ENCODE measurements at regions not wholly inside any gene's neighbourhood (a gene's known extent, or its start where the extent isn't known, plus 50 kb on each side); places are given as distances from the start of the nearest gene placed in this dataset.
"Not testable (repeated sequence)": the region's sequence is repeated elsewhere in the genome, so short reads cannot be mapped to it uniquely, and the experiment has no call there.

DNA sequence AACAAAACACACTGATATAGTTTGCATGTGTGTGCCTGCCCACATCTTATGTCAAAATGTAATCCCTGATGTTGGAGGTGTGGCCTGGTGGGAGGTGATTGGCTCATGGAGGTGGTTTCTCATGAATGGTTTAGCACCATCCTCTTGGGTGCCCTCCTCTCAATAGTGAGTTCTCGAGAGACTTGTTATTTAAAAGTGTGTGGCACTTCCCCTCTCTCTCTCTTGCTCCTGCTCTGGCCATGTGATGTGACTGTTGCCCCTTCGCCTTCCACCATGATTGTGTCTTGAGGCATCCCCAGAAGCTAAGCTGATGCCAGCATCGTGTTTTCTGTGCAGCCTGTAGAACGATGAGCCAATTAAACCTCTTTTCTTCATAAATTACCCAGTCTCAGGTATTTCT, 454.1 kb upstream of the DCN start:
- Histone ChIP-seq H3K4me1 (replicated peaks; ENCODE audit: insufficient read depth) (no peaks in the 10 kb centered on the region), H2AFZ (peak overlapping the region; percentile 46; the same call in 1 of the 2 replicates), H3K36me3 (ENCODE audit: low read depth) (no peaks in the 10 kb centered on the region), H3K4me3 (no peak overlapping the region), H3K4me2 (no peak overlapping the region), H3F3A (ENCODE audit: insufficient read depth, low read depth) (no peaks in the 10 kb centered on the region), H4K20me1 (ENCODE audit: insufficient read depth) (no peaks in the 10 kb centered on the region), H3K9me3 (ENCODE audit: insufficient read depth, low read depth) (peaks cover 3% of the 10 kb centered on the region; the same call in 1 of the 2 replicates), H3K27me3 (ENCODE audit: insufficient read depth, low read depth) (no peaks in the 10 kb centered on the region), H3K79me2 (ENCODE audit: low read depth) (no peaks in the 10 kb centered on the region), H3K27ac (no peak overlapping the region), H3K9me2 (ENCODE audit: insufficient read depth) (no peaks in the 10 kb centered on the region)
- ChIA-PET CTCF (no interaction called here), POLR2A (ENCODE audit: unreplicated experiment) (no interaction called here)
- no peak for DNase-seq
- TF ChIP-seq EZH2 (IDR thresholded peaks at IDR 0.05; ENCODE audit: low read depth) (no peak), CTCF (conservative IDR thresholded peaks at IDR 0.05) (no peak)
- intact Hi-C loops (cut with micrococcal nuclease; ENCODE audit: unreplicated experiment): no loop called here
- no TSS peak for BruUV-seq (replicated peaks)

- H2AFZ ChIP-seq; H3K9me2 ChIP-seq (ENCODE audit: insufficient read depth); H3K79me2 ChIP-seq (ENCODE audit: low read depth); H3K4me3 ChIP-seq; H3K36me3 ChIP-seq (ENCODE audit: low read depth); BruUV-seq (replicated peaks); H4K20me1 ChIP-seq (ENCODE audit: insufficient read depth); intact Hi-C loops (cut with micrococcal nuclease; ENCODE audit: unreplicated experiment); DNase-seq; H3K27ac ChIP-seq; CTCF ChIA-PET; H3K4me1 ChIP-seq (replicated peaks; ENCODE audit: insufficient read depth); POLR2A ChIA-PET (ENCODE audit: unreplicated experiment); H3K9me3 ChIP-seq (ENCODE audit: insufficient read depth, low read depth); H3K4me2 ChIP-seq; H3K27me3 ChIP-seq (ENCODE audit: insufficient read depth, low read depth); H3F3A ChIP-seq (ENCODE audit: insufficient read depth, low read depth): not testable (repeated sequence)
Measured at GRCh38 chr12:91634386-91634713, 451.7 kb upstream of the DCN start.

DNA sequence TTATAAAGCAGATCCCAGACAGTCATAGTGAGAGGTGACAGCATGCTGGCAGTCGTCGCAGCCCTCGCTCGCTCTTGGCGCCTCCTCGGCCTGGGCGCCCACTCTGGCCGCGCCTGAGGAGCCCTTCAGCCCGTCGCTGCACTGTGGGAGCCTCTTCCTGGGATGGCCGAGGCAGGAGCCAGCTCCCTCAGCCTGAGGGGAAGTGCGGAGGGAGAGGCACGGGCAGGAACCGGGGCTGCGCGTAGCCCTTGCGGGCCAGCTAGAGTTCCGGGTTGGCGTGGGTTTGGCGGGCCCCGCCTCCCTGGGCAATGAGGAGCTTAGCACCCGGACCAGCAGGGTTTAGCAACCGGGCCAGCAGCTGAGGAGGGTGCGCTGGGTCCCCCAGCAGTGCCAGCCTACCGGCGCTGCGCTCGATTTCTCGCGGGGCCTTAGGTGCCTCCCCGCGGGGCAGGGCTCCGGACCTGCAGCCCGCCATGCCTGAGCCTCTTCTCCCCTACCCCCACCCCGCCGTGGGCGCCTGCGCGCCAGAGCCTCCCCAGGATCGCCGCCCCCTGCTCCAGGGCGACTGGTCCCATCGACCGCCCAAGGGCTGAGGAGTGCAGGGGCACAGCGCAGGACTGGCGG, 451.2 kb upstream of the DCN start:
- POLR2A ChIA-PET (ENCODE audit: unreplicated experiment): no interaction called here
- H3K27ac ChIP-seq: no peak overlapping the region
- peaks cover 4% of the 10 kb centered on the region; the same call in 1 of the 2 replicates for H3K9me3 ChIP-seq (ENCODE audit: insufficient read depth, low read depth)
- H3K27me3 ChIP-seq (ENCODE audit: insufficient read depth, low read depth): no peaks in the 10 kb centered on the region
- no TSS peak for BruUV-seq (replicated peaks)
- no peak overlapping the region for H3K4me2 ChIP-seq
- H3F3A ChIP-seq (ENCODE audit: insufficient read depth, low read depth): no peaks in the 10 kb centered on the region
- no peaks in the 10 kb centered on the region for H3K79me2 ChIP-seq (ENCODE audit: low read depth)
- CTCF ChIA-PET: no interaction called here
- no peaks in the 10 kb centered on the region for H3K36me3 ChIP-seq (ENCODE audit: low read depth)
- no peaks in the 10 kb centered on the region for H4K20me1 ChIP-seq (ENCODE audit: insufficient read depth)
- no peak overlapping the region for H3K4me3 ChIP-seq
- H3K9me2 ChIP-seq (ENCODE audit: insufficient read depth): no peaks in the 10 kb centered on the region
- H2AFZ ChIP-seq: no peak overlapping the region
- TF ChIP-seq EZH2 (IDR thresholded peaks at IDR 0.05; ENCODE audit: low read depth) (no peak), CTCF (conservative IDR thresholded peaks at IDR 0.05) (no peak)
- DNase-seq: no peak
- no peaks in the 10 kb centered on the region for H3K4me1 ChIP-seq (replicated peaks; ENCODE audit: insufficient read depth)
- intact Hi-C loops (cut with micrococcal nuclease; ENCODE audit: unreplicated experiment): no loop called here

- Histone ChIP-seq H3K4me1 (replicated peaks; ENCODE audit: insufficient read depth) (no peaks in the 10 kb centered on the region), H3K4me3 (no peak overlapping the region), H3K4me2 (no peak overlapping the region), H4K20me1 (ENCODE audit: insufficient read depth) (no peaks in the 10 kb centered on the region), H3F3A (ENCODE audit: insufficient read depth, low read depth) (no peaks in the 10 kb centered on the region), H3K9me3 (ENCODE audit: insufficient read depth, low read depth) (peaks cover 4% of the 10 kb centered on the region; the same call in 1 of the 2 replicates), H3K36me3 (ENCODE audit: low read depth) (no peaks in the 10 kb centered on the region), H3K27ac (no peak overlapping the region), H3K79me2 (ENCODE audit: low read depth) (no peaks in the 10 kb centered on the region), H2AFZ (no peak overlapping the region), H3K27me3 (ENCODE audit: insufficient read depth, low read depth) (no peaks in the 10 kb centered on the region), H3K9me2 (ENCODE audit: insufficient read depth) (no peaks in the 10 kb centered on the region)
- no peak for DNase-seq
- BruUV-seq (replicated peaks): no TSS peak
- intact Hi-C loops (cut with micrococcal nuclease; ENCODE audit: unreplicated experiment): no loop called here
- TF ChIP-seq EZH2 (IDR thresholded peaks at IDR 0.05; ENCODE audit: low read depth): no peak
- no peak for TF ChIP-seq CTCF (conservative IDR thresholded peaks at IDR 0.05)
- POLR2A ChIA-PET (ENCODE audit: unreplicated experiment): no interaction called here
- CTCF ChIA-PET: no interaction called here
Measured at GRCh38 chr12:91633206-91633605, 450.6 kb upstream of the DCN start.

Measured in PC-9 (cell line).